CD4-positive, alpha-beta T cell (primary cell): ENCODE measurements at regions not wholly inside any gene's neighbourhood (a gene's known extent, or its start where the extent isn't known, plus 50 kb on each side); places are given as distances from the start of the nearest gene placed in this dataset.

Experiments
- ATAC-seq: fragments of 200-7000 bp; cut with Tn5 transposase; one replicate; pipeline ENCODE4 v1.10.0; 2022; ENCODE audit warnings: mild to moderate bottlenecking; ENCODE audit not compliant: poor library complexity
- CTCF ChIA-PET: fragments of 350-600 bp; sonication (Branson Sonifier 250); formaldehyde crosslinking; loops from one replicate; lab custom pipeline; 2021; ENCODE audit warnings: antibody characterized with exemption, inconsistent platforms; lab: Charles Lee
- POLR2A ChIA-PET: fragments of 350-600 bp; sonication (Branson Sonifier 250); formaldehyde crosslinking; loops from one replicate; lab custom pipeline; 2021; ENCODE audit warnings: antibody characterized with exemption, inconsistent platforms; lab: Charles Lee
- DNase-seq, 14 experiments: peaks; one replicate each; pipeline ENCODE4 v3.0.0-alpha.2; 2013 to 2020; ENCODE audit warnings: mixed read lengths in 2 of 14
- H3K27ac ChIP-seq, 2 donors: one replicate each; pipeline versions ENCODE4 v1.5.1 to v1.7.0; 2013; ENCODE audit warnings: low read length in 2 of 2, low read depth in 1 of 2, mild to moderate bottlenecking in 1 of 2
- H3K27me3 ChIP-seq, 2 experiments: 1 replicate in 1 of 2; 2 replicates in 1 of 2; pipeline versions ENCODE4 v1.6.1 to v1.7.0; 2013; ENCODE audit warnings: low read length in 2 of 2, control low read depth in 1 of 2, mild to moderate bottlenecking in 1 of 2, moderate library complexity in 1 of 2; ENCODE audit not compliant: insufficient read depth in 2 of 2, control insufficient read depth in 1 of 2
- H3K36me3 ChIP-seq: one replicate; pipeline ENCODE4 v1.6.1; 2013; ENCODE audit warnings: low read length, control low read depth; ENCODE audit not compliant: insufficient read depth
- H3K4me1 ChIP-seq: one replicate; pipeline ENCODE4 v1.6.1; 2013; ENCODE audit warnings: low read length, control low read depth; ENCODE audit not compliant: insufficient read depth
- H3K4me3 ChIP-seq: one replicate; pipeline ENCODE4 v1.5.1; 2013; ENCODE audit warnings: mild to moderate bottlenecking, low read length, moderate library complexity
- H3K9me3 ChIP-seq, 2 experiments: 1 replicate in 1 of 2; 2 replicates in 1 of 2; pipeline versions ENCODE4 v1.6.1 to v1.7.0; 2013; ENCODE audit warnings: low read length in 2 of 2, mild to moderate bottlenecking in 2 of 2, control low read depth in 1 of 2, moderate library complexity in 1 of 2; ENCODE audit not compliant: control insufficient read depth in 1 of 2, insufficient read depth in 1 of 2
- H3K27ac Mint-ChIP-seq: one replicate; pipeline ENCODE4 v1.8.0; 2020; ENCODE audit warnings: mixed read lengths
- H3K27me3 Mint-ChIP-seq: one replicate; pipeline ENCODE4 v1.8.0; 2021; ENCODE audit warnings: mixed read lengths
- H3K36me3 Mint-ChIP-seq: one replicate; pipeline ENCODE4 v1.8.0; 2021; ENCODE audit warnings: low read depth, mixed read lengths
- H3K4me1 Mint-ChIP-seq: one replicate; pipeline ENCODE4 v1.8.0; 2021; ENCODE audit warnings: low read depth, mixed read lengths
- H3K4me3 Mint-ChIP-seq: one replicate; pipeline ENCODE4 v1.8.0; 2020; ENCODE audit warnings: mild to moderate bottlenecking, mixed read lengths
- H3K9me3 Mint-ChIP-seq: one replicate; pipeline ENCODE4 v1.8.0; 2020; ENCODE audit warnings: mixed read lengths
- CTCF ChIP-seq: fragments of 200-600 bp; IDR thresholded peaks from one replicate; pipeline ENCODE4 v1.8.0; 2022; ENCODE audit warnings: antibody characterized with exemption, mild to moderate bottlenecking
- intact Hi-C, 2 experiments: fragments of 100-400 bp; cut with DNase I in 1 of 2; cut with micrococcal nuclease in 1 of 2; formaldehyde crosslinking; loops; one replicate each; pipeline versions ENCODE4 v1.15.1 to v1.9.0; 2023 to 2025; cut with DNase I, micrococcal nuclease

- no peaks in the 10 kb centered on the region for H3K36me3 ChIP-seq
- H3K27me3 Mint-ChIP-seq, result no peaks in the 10 kb centered on the region
- peak overlapping the region; percentile 67 for H3K4me3 Mint-ChIP-seq
- POLR2A ChIA-PET, result interaction anchor here (0.6 to 1.0 kb wide), 2 partner anchors 195 to 761 kb away, joined by 3 to 4 read pairs; partner anchors contain the start of gene BTG1
- no peak for TF ChIP-seq CTCF
- H3K4me1 ChIP-seq, result no peaks in the 10 kb centered on the region
- H3K4me1 Mint-ChIP-seq, result peaks cover 34% of the 10 kb centered on the region
- H3K9me3 Mint-ChIP-seq, result no peaks in the 10 kb centered on the region
- H3K27ac ChIP-seq, result no peak overlapping the region
- DNase-seq, result no peak
- ATAC-seq, result no peak
- intact Hi-C loops, result loop anchor here in 1 of 2 experiments (2.0 kb wide), 1 partner anchor 20 kb away; no protein-coding TSS in a partner anchor
- CTCF ChIA-PET, result no interaction called here
- H3K4me3 ChIP-seq, result no peak overlapping the region
- no peaks in the 10 kb centered on the region for H3K27me3 ChIP-seq
- H3K27ac Mint-ChIP-seq, result peak overlapping the region; percentile 79
- H3K9me3 ChIP-seq, result peaks cover 0 to 6% of the 10 kb centered on the region in 2 experiments
- H3K36me3 Mint-ChIP-seq, result no peaks in the 10 kb centered on the region
Measured at GRCh38 chr12:92340441-92341064, 194.9 kb upstream of the BTG1 start.

- DNase-seq (no peak), ATAC-seq (no peak)
- TF ChIP-seq CTCF, result no peak
- H3K27me3 ChIP-seq, result no peaks in the 10 kb centered on the region
- Mint-ChIP-seq H3K27me3 (no peaks in the 10 kb centered on the region), H3K4me1 (peaks cover 34% of the 10 kb centered on the region), H3K36me3 (no peaks in the 10 kb centered on the region), H3K27ac (peak overlapping the region; percentile 79), H3K4me3 (no peak overlapping the region), H3K9me3 (no peaks in the 10 kb centered on the region)
- no peak overlapping the region for H3K27ac ChIP-seq
- H3K4me3 ChIP-seq, result no peak overlapping the region
- intact Hi-C loops, result loop anchor here in 1 of 2 experiments (2.0 kb wide), 1 partner anchor 21 kb away; no protein-coding TSS in a partner anchor
- H3K36me3 ChIP-seq, result no peaks in the 10 kb centered on the region
- CTCF ChIA-PET, result no interaction called here
- peaks cover 0 to 6% of the 10 kb centered on the region in 2 experiments for H3K9me3 ChIP-seq
- POLR2A ChIA-PET, result no interaction called here
- H3K4me1 ChIP-seq, result no peaks in the 10 kb centered on the region
Measured at GRCh38 chr12:92340003-92340402, 194.4 kb upstream of the BTG1 start.

GRCh38 chr12:92339198-92339821 is 193.7 kb upstream of the BTG1 start:
- no peak overlapping the region for H3K4me3 Mint-ChIP-seq
- ATAC-seq (no peak), DNase-seq (no peak)
- no peak for TF ChIP-seq CTCF
- Histone ChIP-seq H3K27ac (no peak overlapping the region), H3K36me3 (no peaks in the 10 kb centered on the region), H3K9me3 (peaks cover 0 to 6% of the 10 kb centered on the region in 2 experiments), H3K27me3 (no peaks in the 10 kb centered on the region), H3K4me3 (no peak overlapping the region), H3K4me1 (no peaks in the 10 kb centered on the region)
- H3K36me3 Mint-ChIP-seq, result no peaks in the 10 kb centered on the region
- no peak overlapping the region for H3K27ac Mint-ChIP-seq
- H3K27me3 Mint-ChIP-seq, result no peaks in the 10 kb centered on the region
- H3K9me3 Mint-ChIP-seq, result no peaks in the 10 kb centered on the region
- intact Hi-C loops, result no loop called here
- peaks cover 34% of the 10 kb centered on the region for H3K4me1 Mint-ChIP-seq
- ChIA-PET POLR2A (no interaction called here), CTCF (no interaction called here)
